Neural progenitor cell (in vitro differentiated cells): ENCODE measurements at regions not wholly inside any gene's neighbourhood (a gene's known extent, or its start where the extent isn't known, plus 50 kb on each side); places are given as distances from the start of the nearest gene placed in this dataset.

Experiments
- EZH2 ChIP-seq: fragments of 200-600 bp; sonication (generic); IDR thresholded peaks from 2 replicates; pipeline ENCODE4 v1.6.1; 2017; ENCODE audit warnings: antibody characterized with exemption, mild to moderate bottlenecking, moderate library complexity
- EZH2phosphoT487 ChIP-seq: fragments of 200-600 bp; sonication (generic); IDR thresholded peaks from 2 replicates; pipeline ENCODE4 v1.6.1; 2017; ENCODE audit warnings: antibody characterized with exemption
- TF ChIP-seq, protein P1 (sequence below): fragments of 200-600 bp; sonication (generic); IDR thresholded peaks from 2 replicates; pipeline ENCODE4 v1.5.1; 2017; ENCODE audit warnings: antibody characterized with exemption, mild to moderate bottlenecking

DNA sequence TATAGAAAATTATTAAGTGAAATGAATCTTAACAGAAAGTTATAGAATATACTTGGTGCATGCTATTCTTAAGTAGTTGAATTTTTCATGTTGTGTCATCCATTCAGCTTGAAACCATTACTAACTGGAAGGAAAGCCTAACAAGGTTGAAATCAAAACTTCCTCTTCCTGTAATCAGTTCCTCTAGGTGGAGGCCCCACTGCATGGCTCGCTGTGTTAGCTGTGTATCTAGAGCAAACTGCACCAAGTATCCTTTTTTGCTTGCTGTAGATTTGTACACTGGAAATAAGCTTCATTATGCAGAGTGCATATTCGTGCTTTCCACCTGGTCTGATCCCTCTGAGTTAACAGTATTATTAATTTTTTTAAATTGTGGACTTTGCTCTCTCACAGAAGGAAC is 1146.1 kb downstream of the EFNB2 start:
- TF ChIP-seq, protein P1, sequence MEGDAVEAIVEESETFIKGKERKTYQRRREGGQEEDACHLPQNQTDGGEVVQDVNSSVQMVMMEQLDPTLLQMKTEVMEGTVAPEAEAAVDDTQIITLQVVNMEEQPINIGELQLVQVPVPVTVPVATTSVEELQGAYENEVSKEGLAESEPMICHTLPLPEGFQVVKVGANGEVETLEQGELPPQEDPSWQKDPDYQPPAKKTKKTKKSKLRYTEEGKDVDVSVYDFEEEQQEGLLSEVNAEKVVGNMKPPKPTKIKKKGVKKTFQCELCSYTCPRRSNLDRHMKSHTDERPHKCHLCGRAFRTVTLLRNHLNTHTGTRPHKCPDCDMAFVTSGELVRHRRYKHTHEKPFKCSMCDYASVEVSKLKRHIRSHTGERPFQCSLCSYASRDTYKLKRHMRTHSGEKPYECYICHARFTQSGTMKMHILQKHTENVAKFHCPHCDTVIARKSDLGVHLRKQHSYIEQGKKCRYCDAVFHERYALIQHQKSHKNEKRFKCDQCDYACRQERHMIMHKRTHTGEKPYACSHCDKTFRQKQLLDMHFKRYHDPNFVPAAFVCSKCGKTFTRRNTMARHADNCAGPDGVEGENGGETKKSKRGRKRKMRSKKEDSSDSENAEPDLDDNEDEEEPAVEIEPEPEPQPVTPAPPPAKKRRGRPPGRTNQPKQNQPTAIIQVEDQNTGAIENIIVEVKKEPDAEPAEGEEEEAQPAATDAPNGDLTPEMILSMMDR = no peak
- TF ChIP-seq EZH2 = no peak
- no peak for TF ChIP-seq EZH2phosphoT487
